SK-N-MC (cell line): ENCODE measurements at regions not wholly inside any gene's neighbourhood (a gene's known extent, or its start where the extent isn't known, plus 50 kb on each side); places are given as distances from the start of the nearest gene placed in this dataset.

ENCODE experiments used
- EZH2 ChIP-seq: fragments of 200-600 bp; sonication (generic); IDR thresholded peaks from one replicate; pipeline ENCODE4 v1.6.1; 2017; ENCODE audit warnings: antibody characterized with exemption
- POLR2AphosphoS5 ChIP-seq: IDR thresholded peaks from 2 replicates; pipeline ENCODE4 v1.6.1; 2012; ENCODE audit warnings: mild to moderate bottlenecking, low read depth, low read length, borderline replicate concordance

GRCh38 chr5:176712546-176713304 lies 65.4 kb downstream of the TSPAN17 start:
- TF ChIP-seq EZH2 (no peak), POLR2AphosphoS5 (no peak)
